Large intestine (tissue), 3 donors: ENCODE measurements at regions not wholly inside any gene's neighbourhood (a gene's known extent, or its start where the extent isn't known, plus 50 kb on each side); places are given as distances from the start of the nearest gene placed in this dataset.

Experiments used
- DNase-seq, 2 donors: peaks; one replicate each; pipeline versions ENCODE4 v3.0.0 to v3.0.0-alpha.2; 2013
- H3K27ac ChIP-seq: one replicate; pipeline ENCODE4 v1.5.1; 2013; ENCODE audit warnings: low read length
- H3K27me3 ChIP-seq: 2 replicates; pipeline ENCODE4 v1.6.1; 2013; ENCODE audit warnings: low read length; ENCODE audit not compliant: control insufficient read depth, insufficient read depth
- H3K36me3 ChIP-seq: 2 replicates; pipeline ENCODE4 v1.6.1; 2013; ENCODE audit warnings: low read length; ENCODE audit not compliant: control insufficient read depth, insufficient read depth
- H3K4me1 ChIP-seq: one replicate; pipeline ENCODE4 v1.6.1; 2013; ENCODE audit warnings: low read length; ENCODE audit not compliant: control insufficient read depth, insufficient read depth
- H3K4me3 ChIP-seq: one replicate; pipeline ENCODE4 v1.5.1; 2013; ENCODE audit warnings: low read length
- H3K9me3 ChIP-seq: one replicate; pipeline ENCODE4 v1.6.1; 2013; ENCODE audit warnings: mild to moderate bottlenecking, low read depth, low read length, moderate library complexity; ENCODE audit not compliant: control insufficient read depth
- WGBS: methylation state at CpG from one replicate; pipeline ENCODE4 v1.1.5; 2013; ENCODE audit warnings: low lambda C conversion rate; ENCODE audit not compliant: insufficient coverage; 5-methylcytosine and 5-hydroxymethylcytosine counted together

- 50% methylated on average over 1 of the region's 9 CpGs for whole genome bisulfite sequencing
- Histone ChIP-seq H3K36me3 (no peaks in the 10 kb centered on the region), H3K9me3 (peaks cover 2% of the 10 kb centered on the region), H3K27ac (no peak overlapping the region), H3K27me3 (no peaks in the 10 kb centered on the region), H3K4me1 (no peaks in the 10 kb centered on the region), H3K4me3 (no peak overlapping the region)
- no peak for DNase-seq
Measured at GRCh38 chr5:104178829-104179456, 616.4 kb upstream of the NUDT12 start.

- no peak overlapping the region for H3K27ac ChIP-seq
- H3K27me3 ChIP-seq = no peaks in the 10 kb centered on the region
- H3K4me1 ChIP-seq = no peaks in the 10 kb centered on the region
- no peak overlapping the region for H3K4me3 ChIP-seq
- WGBS = 100% methylated on average over 2 of the region's 8 CpGs
- H3K9me3 ChIP-seq = peaks cover 2% of the 10 kb centered on the region
- no peak for DNase-seq
- no peaks in the 10 kb centered on the region for H3K36me3 ChIP-seq
Measured at GRCh38 chr5:104178066-104178465, 615.5 kb upstream of the NUDT12 start.

GRCh38 chr5:104177651-104178050, 615.1 kb upstream of the NUDT12 start:
- WGBS = 100% methylated on average over 1 of the region's 2 CpGs

GRCh38 chr5:104172976-104173375, 610.4 kb upstream of the NUDT12 start:
- no peaks in the 10 kb centered on the region for H3K9me3 ChIP-seq
- WGBS = no CpG with 5 or more reads among the region's 5 CpGs
- no peaks in the 10 kb centered on the region for H3K36me3 ChIP-seq
- no peaks in the 10 kb centered on the region for H3K4me1 ChIP-seq
- no peak overlapping the region for H3K27ac ChIP-seq
- DNase-seq = no peak
- H3K27me3 ChIP-seq = no peaks in the 10 kb centered on the region
- no peak overlapping the region for H3K4me3 ChIP-seq

More at GRCh38 chr5:104177651-104178050, 615.1 kb upstream of the NUDT12 start:
- H3K27ac ChIP-seq = no peak overlapping the region
- H3K9me3 ChIP-seq = peaks cover 2% of the 10 kb centered on the region
- H3K36me3 ChIP-seq = no peaks in the 10 kb centered on the region
- DNase-seq = no peak
- no peak overlapping the region for H3K4me3 ChIP-seq
- H3K27me3 ChIP-seq = no peaks in the 10 kb centered on the region
- no peaks in the 10 kb centered on the region for H3K4me1 ChIP-seq

GRCh38 chr5:104171958-104172690, 609.5 kb upstream of the NUDT12 start:
- DNase-seq = no peak
- WGBS = 100% methylated on average over 1 of the region's 3 CpGs
- Histone ChIP-seq H3K27ac (no peak overlapping the region), H3K4me3 (no peak overlapping the region), H3K9me3 (no peaks in the 10 kb centered on the region), H3K27me3 (no peaks in the 10 kb centered on the region), H3K36me3 (no peaks in the 10 kb centered on the region), H3K4me1 (no peaks in the 10 kb centered on the region)

GRCh38 chr5:104170926-104171325, 608.3 kb upstream of the NUDT12 start:
- Histone ChIP-seq H3K36me3 (no peaks in the 10 kb centered on the region), H3K27ac (no peak overlapping the region), H3K4me3 (no peak overlapping the region), H3K27me3 (no peaks in the 10 kb centered on the region), H3K9me3 (no peaks in the 10 kb centered on the region), H3K4me1 (no peaks in the 10 kb centered on the region)
- DNase-seq = no peak

GRCh38 chr5:104146652-104147051, 584.1 kb upstream of the NUDT12 start:
- Histone ChIP-seq H3K36me3 (no peaks in the 10 kb centered on the region), H3K4me1 (no peaks in the 10 kb centered on the region), H3K4me3 (no peak overlapping the region), H3K27ac (no peak overlapping the region), H3K9me3 (no peaks in the 10 kb centered on the region), H3K27me3 (no peaks in the 10 kb centered on the region)
- DNase-seq = no peak
- WGBS = 50% methylated on average over 1 of the region's 2 CpGs

- Histone ChIP-seq H3K4me3 (no peak overlapping the region), H3K9me3 (no peaks in the 10 kb centered on the region), H3K27me3 (no peaks in the 10 kb centered on the region), H3K4me1 (no peaks in the 10 kb centered on the region), H3K27ac (no peak overlapping the region), H3K36me3 (no peaks in the 10 kb centered on the region)
- DNase-seq = no peak
- WGBS = 100% methylated on average over 1 of the region's 3 CpGs
Measured at GRCh38 chr5:104139840-104140239, 577.3 kb upstream of the NUDT12 start.

- no CpG with 5 or more reads among the region's 3 CpGs for WGBS
- Histone ChIP-seq H3K36me3 (no peaks in the 10 kb centered on the region), H3K9me3 (peaks cover 4% of the 10 kb centered on the region), H3K4me3 (no peak overlapping the region), H3K27ac (no peak overlapping the region), H3K27me3 (no peaks in the 10 kb centered on the region), H3K4me1 (no peaks in the 10 kb centered on the region)
- DNase-seq = no peak
Measured at GRCh38 chr5:104130320-104130719, 567.7 kb upstream of the NUDT12 start.

- Histone ChIP-seq H3K4me1 (no peaks in the 10 kb centered on the region), H3K9me3 (peaks cover 1% of the 10 kb centered on the region), H3K36me3 (no peaks in the 10 kb centered on the region), H3K27ac (no peak overlapping the region), H3K27me3 (no peaks in the 10 kb centered on the region), H3K4me3 (no peak overlapping the region)
- 83% methylated on average over 1 of the region's 5 CpGs for WGBS
- DNase-seq = no peak
Measured at GRCh38 chr5:104128348-104128747, 565.8 kb upstream of the NUDT12 start.

- WGBS = no CpG with 5 or more reads among the region's 1 CpG
Measured at GRCh38 chr5:104126980-104127379, 564.4 kb upstream of the NUDT12 start.

More at GRCh38 chr5:104126980-104127379, 564.4 kb upstream of the NUDT12 start:
- H3K36me3 ChIP-seq = no peaks in the 10 kb centered on the region
- no peak overlapping the region for H3K4me3 ChIP-seq
- H3K4me1 ChIP-seq = no peaks in the 10 kb centered on the region
- H3K27ac ChIP-seq = no peak overlapping the region
- H3K9me3 ChIP-seq = no peaks in the 10 kb centered on the region
- H3K27me3 ChIP-seq = no peaks in the 10 kb centered on the region
- DNase-seq = no peak
